Left lung (tissue), 4 donors: ENCODE measurements at regions not wholly inside any gene's neighbourhood (a gene's known extent, or its start where the extent isn't known, plus 50 kb on each side); places are given as distances from the start of the nearest gene placed in this dataset.

ENCODE experiments used
- ATAC-seq: fragments of 200-7000 bp; cut with Tn5 transposase; one replicate; pipeline ENCODE4 v1.9.1; 2020; ENCODE audit warnings: moderate library complexity
- DNase-seq, 4 donors: peaks; one replicate each; pipeline ENCODE4 v3.0.0-alpha.2; 2013 to 2020
- H3K27ac ChIP-seq, 2 donors: fragments of 200-600 bp; sonication (generic) in 1 of 2; one replicate each; pipeline versions ENCODE4 v1.5.0 to v1.8.0; 2020 to 2021
- H3K27me3 ChIP-seq, 2 donors: fragments of 200-600 bp; sonication (generic) in 1 of 2; one replicate each; pipeline versions ENCODE4 v1.5.0 to v1.8.0; 2020 to 2021
- H3K36me3 ChIP-seq, 2 donors: fragments of 200-600 bp; sonication (generic) in 1 of 2; one replicate each; pipeline versions ENCODE4 v1.5.0 to v1.8.0; 2020 to 2021
- H3K4me1 ChIP-seq, 2 donors: fragments of 200-600 bp; one replicate each; pipeline ENCODE4 v1.8.0; 2021
- H3K4me3 ChIP-seq, 2 donors: fragments of 200-600 bp; sonication (generic) in 1 of 2; one replicate each; pipeline versions ENCODE4 v1.5.0 to v1.8.0; 2020 to 2021; ENCODE audit warnings: mild to moderate bottlenecking in 1 of 2
- H3K9me3 ChIP-seq, 2 donors: fragments of 200-600 bp; sonication (generic) in 1 of 2; one replicate each; pipeline versions ENCODE4 v1.5.0 to v1.8.0; 2020 to 2021
- CTCF ChIP-seq, 2 donors: fragments of 200-600 bp; sonication (generic) in 1 of 2; IDR thresholded peaks; one replicate each; pipeline versions ENCODE4 v1.5.0 to v1.8.0; 2021; ENCODE audit warnings: antibody characterized with exemption in 2 of 2
- intact Hi-C, 2 donors: fragments of 100-400 bp; cut with DNase I; formaldehyde crosslinking; loops; one replicate each; pipeline versions ENCODE4 v1.11.2 to v1.14.2; 2022
- donor health status: DM: no; HTN: yes; CAD: no.
- donor health status: DM: no; HTN: no; CAD: no.

GRCh38 chr6:120357447-120357846, 976.8 kb downstream of the TBC1D32 start:
- no peaks in the 10 kb centered on the region for H3K36me3 ChIP-seq

GRCh38 chr6:120355822-120356221, 978.5 kb downstream of the TBC1D32 start:
- H3K9me3 ChIP-seq, result peaks cover 0 to 36% of the 10 kb centered on the region in 2 donors
- intact Hi-C loops, result no loop called here
- H3K4me3 ChIP-seq, result no peak overlapping the region
- no peaks in the 10 kb centered on the region for H3K36me3 ChIP-seq
- peak in 2 of 4 donors; percentile 3 to 47 for DNase-seq
- H3K27me3 ChIP-seq, result no peaks in the 10 kb centered on the region
- no peaks in the 10 kb centered on the region for H3K4me1 ChIP-seq
- no peak for ATAC-seq
- no peak overlapping the region for H3K27ac ChIP-seq
- no peak for TF ChIP-seq CTCF (IDR thresholded peaks at IDR 0.05)

More at GRCh38 chr6:120357447-120357846, 976.8 kb downstream of the TBC1D32 start:
- Histone ChIP-seq H3K27ac (no peak overlapping the region), H3K4me3 (no peak overlapping the region), H3K27me3 (no peaks in the 10 kb centered on the region), H3K9me3 (peaks cover 0 to 39% of the 10 kb centered on the region in 2 donors), H3K4me1 (no peaks in the 10 kb centered on the region)
- TF ChIP-seq CTCF (IDR thresholded peaks at IDR 0.05), result no peak
- ATAC-seq (no peak), DNase-seq (no peak)
- intact Hi-C loops, result no loop called here

GRCh38 chr6:120354452-120355098, 979.7 kb downstream of the TBC1D32 start:
- Histone ChIP-seq H3K27me3 (no peaks in the 10 kb centered on the region), H3K4me3 (no peak overlapping the region), H3K27ac (no peak overlapping the region), H3K4me1 (no peaks in the 10 kb centered on the region), H3K36me3 (no peaks in the 10 kb centered on the region), H3K9me3 (peaks cover 0 to 25% of the 10 kb centered on the region in 2 donors)
- intact Hi-C loops, result no loop called here
- TF ChIP-seq CTCF (IDR thresholded peaks at IDR 0.05), result no peak
- no peak for DNase-seq
- no peak for ATAC-seq

GRCh38 chr6:120352491-120352890, 981.8 kb downstream of the TBC1D32 start:
- no peak for DNase-seq
- H3K36me3 ChIP-seq, result no peaks in the 10 kb centered on the region
- no peak overlapping the region for H3K4me3 ChIP-seq

GRCh38 chr6:120348926-120349325, 985.4 kb downstream of the TBC1D32 start:
- intact Hi-C loops, result no loop called here
- Histone ChIP-seq H3K27me3 (no peaks in the 10 kb centered on the region), H3K4me1 (no peaks in the 10 kb centered on the region), H3K9me3 (no peaks in the 10 kb centered on the region), H3K4me3 (no peak overlapping the region), H3K27ac (no peak overlapping the region), H3K36me3 (no peaks in the 10 kb centered on the region)
- no peak for TF ChIP-seq CTCF (IDR thresholded peaks at IDR 0.05)
- ATAC-seq, result no peak
- no peak for DNase-seq

More at GRCh38 chr6:120352491-120352890, 981.8 kb downstream of the TBC1D32 start:
- Histone ChIP-seq H3K4me1 (no peaks in the 10 kb centered on the region), H3K9me3 (peaks cover 0 to 8% of the 10 kb centered on the region in 2 donors), H3K27me3 (no peaks in the 10 kb centered on the region), H3K27ac (no peak overlapping the region)
- ATAC-seq, result no peak
- intact Hi-C loops, result no loop called here
- TF ChIP-seq CTCF (IDR thresholded peaks at IDR 0.05), result no peak
